ES-I3 (cell line): ENCODE measurements at regions not wholly inside any gene's neighbourhood (a gene's known extent, or its start where the extent isn't known, plus 50 kb on each side); places are given as distances from the start of the nearest gene placed in this dataset.
A peak's percentile ranks its signal among the peaks of the same experiment; 100 is the strongest.
"Not testable (repeated sequence)": the region's sequence is repeated elsewhere in the genome, so short reads cannot be mapped to it uniquely, and the experiment has no call there.

Experiments
- H3K36me3 ChIP-seq: 2 replicates; pipeline ENCODE4 v1.6.1; 2013; ENCODE audit warnings: mild to moderate bottlenecking, low read length, control low read depth, moderate library complexity; ENCODE audit not compliant: insufficient read depth
- H3K4me1 ChIP-seq: 2 replicates; pipeline ENCODE4 v1.6.1; 2013; ENCODE audit warnings: mild to moderate bottlenecking, control low read depth, low read length; ENCODE audit not compliant: insufficient read depth
- H3K9ac ChIP-seq: 2 replicates; pipeline ENCODE4 v1.6.1; 2013; ENCODE audit warnings: low read depth, mild to moderate bottlenecking, low read length, moderate library complexity
- H3K9me3 ChIP-seq: 2 replicates; pipeline ENCODE4 v1.6.1; 2013; ENCODE audit warnings: mild to moderate bottlenecking, low read length, moderate library complexity; ENCODE audit not compliant: control insufficient read depth, insufficient read depth

GRCh38 chrX:95762716-95763115 lies 921.9 kb upstream of the DIAPH2 start:
- H3K9me3 ChIP-seq, result no peaks in the 10 kb centered on the region
- H3K36me3 ChIP-seq, result no peaks in the 10 kb centered on the region
- no peak overlapping the region for H3K9ac ChIP-seq
- H3K4me1 ChIP-seq, result peaks cover 13% of the 10 kb centered on the region; the same call in 1 of the 2 replicates

GRCh38 chrX:95764972-95765451 lies 919.6 kb upstream of the DIAPH2 start:
- no peaks in the 10 kb centered on the region for H3K36me3 ChIP-seq
- no peaks in the 10 kb centered on the region for H3K9me3 ChIP-seq
- H3K4me1 ChIP-seq, result peaks cover 13% of the 10 kb centered on the region; the same call in 1 of the 2 replicates
- H3K9ac ChIP-seq, result peak overlapping the region; percentile 30; the same call in 1 of the 2 replicates

DNA sequence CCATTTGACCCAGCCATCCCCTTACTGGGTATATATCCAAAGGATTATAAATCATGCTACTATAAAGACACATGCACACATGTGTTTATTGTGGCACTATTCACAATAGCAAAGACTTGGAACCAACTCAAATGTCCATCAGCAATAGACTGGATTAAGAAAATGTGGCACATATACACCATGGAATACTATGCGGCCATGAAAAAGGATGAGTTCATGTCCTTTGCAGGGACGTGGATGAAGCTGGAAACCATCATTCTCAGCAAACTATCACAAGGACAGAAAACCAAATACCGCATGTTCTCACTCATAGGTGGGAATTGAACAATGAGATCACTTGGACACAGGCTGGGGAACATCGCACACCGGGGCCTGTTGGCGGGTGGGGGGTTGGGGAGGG lies 913.4 kb upstream of the DIAPH2 start:
- H3K4me1 ChIP-seq, H3K36me3 ChIP-seq, H3K9ac ChIP-seq, H3K9me3 ChIP-seq: not testable (repeated sequence)

- Histone ChIP-seq H3K4me1 (no peaks in the 10 kb centered on the region), H3K9me3 (peaks cover 2% of the 10 kb centered on the region; the same call in 1 of the 2 replicates), H3K36me3 (no peaks in the 10 kb centered on the region), H3K9ac (no peak overlapping the region)
These were observed 892.8 kb upstream of the DIAPH2 start for GRCh38 chrX:95791876-95792275.

DNA sequence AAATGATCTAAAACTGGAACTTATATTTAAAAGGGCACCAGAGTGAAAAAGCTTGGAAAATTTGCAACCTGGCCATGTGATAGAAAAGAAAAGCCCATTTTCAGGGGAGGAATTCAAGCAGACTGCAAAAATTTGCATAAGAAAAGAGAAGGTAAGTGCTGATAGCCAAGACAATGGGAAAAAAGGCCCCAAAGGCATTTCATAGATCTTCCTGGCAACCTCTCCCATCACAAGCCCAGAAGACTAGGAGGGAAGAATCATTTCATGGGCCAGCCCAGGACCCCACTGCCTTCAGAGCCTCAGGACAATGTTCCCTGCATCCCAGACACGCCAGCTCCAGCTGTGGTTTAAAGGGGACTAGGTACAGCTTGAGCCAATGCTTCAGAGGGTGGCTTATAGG lies 887.3 kb upstream of the DIAPH2 start:
- no peak overlapping the region for H3K9ac ChIP-seq
- no peaks in the 10 kb centered on the region for H3K4me1 ChIP-seq
- peaks cover 7% of the 10 kb centered on the region for H3K9me3 ChIP-seq
- peaks cover 2% of the 10 kb centered on the region; the same call in 1 of the 2 replicates for H3K36me3 ChIP-seq

- no peaks in the 10 kb centered on the region for H3K36me3 ChIP-seq
- no peak overlapping the region for H3K9ac ChIP-seq
- no peaks in the 10 kb centered on the region for H3K9me3 ChIP-seq
- no peaks in the 10 kb centered on the region for H3K4me1 ChIP-seq
These were observed 860.8 kb upstream of the DIAPH2 start for GRCh38 chrX:95823796-95824195.

DNA sequence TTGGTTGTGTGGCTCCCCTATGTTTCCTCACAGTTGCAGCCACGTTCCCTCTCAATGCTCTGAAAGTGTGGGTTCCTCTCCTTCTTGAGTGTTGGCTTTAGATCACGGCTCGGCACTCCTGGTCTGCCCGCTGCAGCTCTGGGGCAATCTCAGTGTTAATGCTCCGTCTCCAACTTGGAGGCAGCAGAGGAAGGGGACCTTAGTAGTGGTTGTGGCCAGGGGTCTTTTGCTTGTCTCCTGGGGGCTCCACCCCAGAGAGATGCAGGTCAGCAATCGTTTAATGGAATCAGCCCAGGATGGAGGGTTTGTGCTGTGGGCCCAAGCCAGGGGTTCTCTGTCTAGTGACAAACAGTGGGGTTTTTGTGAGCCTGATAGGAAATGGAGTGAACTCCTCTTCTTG lies 849.4 kb upstream of the DIAPH2 start:
- no peak overlapping the region for H3K9ac ChIP-seq
- no peaks in the 10 kb centered on the region for H3K36me3 ChIP-seq
- H3K9me3 ChIP-seq, result no peaks in the 10 kb centered on the region; the same call in 1 of the 2 replicates

GRCh38 chrX:95836517-95836916 lies 848.1 kb upstream of the DIAPH2 start:
- H3K4me1 ChIP-seq, result no peaks in the 10 kb centered on the region
- no peaks in the 10 kb centered on the region for H3K36me3 ChIP-seq
- H3K9ac ChIP-seq, result no peak overlapping the region
- no peaks in the 10 kb centered on the region; the same call in 1 of the 2 replicates for H3K9me3 ChIP-seq

More for the DNA sequence above, 849.4 kb upstream of the DIAPH2 start:
- H3K4me1 ChIP-seq, result no peaks in the 10 kb centered on the region

DNA sequence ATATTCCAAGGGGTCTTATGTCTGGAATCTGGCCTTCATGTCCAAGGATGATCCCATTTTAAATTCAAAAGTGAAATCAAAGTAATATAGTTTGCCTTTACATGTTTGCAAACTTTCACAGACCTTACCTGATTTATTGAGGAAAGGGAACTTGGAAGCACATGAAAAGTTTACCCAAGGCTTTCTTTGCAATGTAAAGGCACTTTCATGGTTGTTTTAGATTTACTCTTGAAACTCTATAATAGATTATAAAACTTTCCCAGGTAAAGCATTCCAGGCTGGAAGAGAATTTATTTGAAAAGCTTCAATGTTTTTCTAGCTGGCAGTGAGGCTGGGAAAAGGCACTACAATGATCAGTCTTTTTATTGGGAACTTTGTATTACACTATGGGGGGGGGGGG lies 842.8 kb upstream of the DIAPH2 start:
- Histone ChIP-seq H3K9ac (no peak overlapping the region), H3K36me3 (no peaks in the 10 kb centered on the region), H3K9me3 (no peaks in the 10 kb centered on the region), H3K4me1 (no peaks in the 10 kb centered on the region)

- H3K36me3 ChIP-seq, result no peaks in the 10 kb centered on the region
- peaks cover 6% of the 10 kb centered on the region; the same call in 1 of the 2 replicates for H3K9me3 ChIP-seq
- no peaks in the 10 kb centered on the region for H3K4me1 ChIP-seq
These were observed 824.5 kb upstream of the DIAPH2 start for GRCh38 chrX:95860127-95860526.

DNA sequence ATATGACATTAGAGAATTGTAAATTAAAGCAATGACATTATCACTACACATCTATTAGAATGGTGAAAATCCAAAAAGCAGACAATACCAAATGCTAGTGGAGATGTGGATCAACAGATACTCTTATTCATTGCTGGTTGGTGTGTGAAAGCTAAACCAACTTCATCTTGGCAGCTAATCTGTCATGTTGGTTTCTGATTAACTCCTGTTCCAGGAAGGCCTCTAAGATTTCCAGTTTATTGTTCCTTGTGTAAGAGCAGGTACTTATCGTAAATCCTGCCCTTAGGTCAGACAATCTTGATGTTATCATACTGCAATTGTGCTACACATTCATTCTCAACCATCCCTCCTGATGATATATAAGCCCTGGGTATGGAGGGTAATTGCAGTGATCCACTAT lies 809.0 kb upstream of the DIAPH2 start:
- H3K9me3 ChIP-seq, result 0 out of 2 replicates have a peak, but pooled peaks cover 2% of the 10 kb centered on the region
- H3K9ac ChIP-seq, result no peak overlapping the region
- no peaks in the 10 kb centered on the region for H3K4me1 ChIP-seq
- H3K36me3 ChIP-seq, result no peaks in the 10 kb centered on the region

More at GRCh38 chrX:95860127-95860526, 824.5 kb upstream of the DIAPH2 start:
- no peak overlapping the region for H3K9ac ChIP-seq

DNA sequence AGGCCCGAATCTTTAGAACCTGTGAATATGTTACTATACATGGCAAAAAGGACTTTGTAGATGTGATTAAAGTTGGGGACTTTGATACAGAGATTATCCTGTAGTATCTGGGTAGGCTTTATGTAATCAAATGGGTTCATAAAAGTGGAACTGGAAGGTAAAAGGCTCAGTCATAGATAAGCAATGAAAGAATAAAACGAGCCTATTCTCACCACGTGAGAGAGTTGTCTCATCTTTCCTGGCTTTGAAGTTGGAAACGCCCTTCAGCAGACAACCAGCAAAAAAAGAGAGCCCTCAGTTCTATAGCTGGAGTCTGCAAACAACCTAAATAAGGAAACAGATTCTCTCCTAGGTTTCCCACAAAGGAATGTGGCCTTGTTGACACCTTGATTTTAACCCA lies 805.8 kb upstream of the DIAPH2 start:
- H3K36me3 ChIP-seq, result no peaks in the 10 kb centered on the region

GRCh38 chrX:95884186-95884585 lies 800.5 kb upstream of the DIAPH2 start:
- no peak overlapping the region for H3K9ac ChIP-seq
- no peaks in the 10 kb centered on the region for H3K4me1 ChIP-seq
- H3K36me3 ChIP-seq, result no peaks in the 10 kb centered on the region
- no peaks in the 10 kb centered on the region for H3K9me3 ChIP-seq

More for the DNA sequence above, 805.8 kb upstream of the DIAPH2 start:
- Histone ChIP-seq H3K4me1 (no peaks in the 10 kb centered on the region), H3K9ac (no peak overlapping the region), H3K9me3 (0 out of 2 replicates have a peak, but pooled peaks cover 2% of the 10 kb centered on the region)

- Histone ChIP-seq H3K9ac (no peak overlapping the region), H3K36me3 (no peaks in the 10 kb centered on the region), H3K4me1 (no peaks in the 10 kb centered on the region), H3K9me3 (no peaks in the 10 kb centered on the region)
These were observed 799.6 kb upstream of the DIAPH2 start for GRCh38 chrX:95885074-95885473.

GRCh38 chrX:95889279-95889678 lies 795.4 kb upstream of the DIAPH2 start:
- H3K9ac ChIP-seq, result no peak overlapping the region
- no peaks in the 10 kb centered on the region for H3K4me1 ChIP-seq
- H3K9me3 ChIP-seq, result no peaks in the 10 kb centered on the region
- no peaks in the 10 kb centered on the region for H3K36me3 ChIP-seq
